ENCODE measurements at regions not wholly inside any gene's neighbourhood (a gene's known extent, or its start where the extent isn't known, plus 50 kb on each side); places are given as distances from the start of the nearest gene placed in this dataset.

- TF ChIP-seq CTCF (IDR thresholded peaks at IDR 0.05; ENCODE audit: control insufficient read depth, extremely low read depth, insufficient read depth), result no peak
- no peak for DNase-seq (ENCODE audit: low read depth)
- no peak overlapping the region for H3K4me3 ChIP-seq (ENCODE audit: low read depth, low read length)
These were observed 185.2 kb downstream of the MYLK4 start for GRCh38 chr6:2565499-2565898.

GRCh38 chr6:2563635-2564034, 187.1 kb downstream of the MYLK4 start:
- TF ChIP-seq CTCF (IDR thresholded peaks at IDR 0.05; ENCODE audit: control insufficient read depth, extremely low read depth, insufficient read depth), result no peak
- DNase-seq (ENCODE audit: low read depth), result no peak
- H3K4me3 ChIP-seq (ENCODE audit: low read depth, low read length), result no peak overlapping the region

- TF ChIP-seq CTCF (IDR thresholded peaks at IDR 0.05; ENCODE audit: control insufficient read depth, extremely low read depth, insufficient read depth), result no peak
- DNase-seq (ENCODE audit: low read depth), result no peak
- no peak overlapping the region for H3K4me3 ChIP-seq (ENCODE audit: low read depth, low read length)
These were observed 187.8 kb downstream of the MYLK4 start for GRCh38 chr6:2562721-2563451.

GRCh38 chr6:2560917-2561698, 189.6 kb downstream of the MYLK4 start:
- H3K4me3 ChIP-seq (ENCODE audit: low read depth, low read length), result no peak overlapping the region
- no peak for DNase-seq (ENCODE audit: low read depth)
- no peak for TF ChIP-seq CTCF (IDR thresholded peaks at IDR 0.05; ENCODE audit: control insufficient read depth, extremely low read depth, insufficient read depth)

GRCh38 chr6:2560140-2560818, 190.4 kb downstream of the MYLK4 start:
- H3K4me3 ChIP-seq (ENCODE audit: low read depth, low read length), result no peak overlapping the region
- no peak for DNase-seq (ENCODE audit: low read depth)
- TF ChIP-seq CTCF (IDR thresholded peaks at IDR 0.05; ENCODE audit: control insufficient read depth, extremely low read depth, insufficient read depth), result no peak

- no peak for TF ChIP-seq CTCF (IDR thresholded peaks at IDR 0.05; ENCODE audit: control insufficient read depth, extremely low read depth, insufficient read depth)
- DNase-seq (ENCODE audit: low read depth), result no peak
- no peak overlapping the region for H3K4me3 ChIP-seq (ENCODE audit: low read depth, low read length)
These were observed 191.6 kb downstream of the MYLK4 start for GRCh38 chr6:2558861-2559801.

Measured in LNCaP clone FGC (cell line).